ENCODE measurements at regions not wholly inside any gene's neighbourhood (a gene's known extent, or its start where the extent isn't known, plus 50 kb on each side); places are given as distances from the start of the nearest gene placed in this dataset.

GRCh38 chr6:90350689-90351554, 54.3 kb upstream of the BACH2 start:
- Histone ChIP-seq H3K27ac (no peak overlapping the region), H3K27me3 (replicated peaks) (peaks cover 2% of the 10 kb centered on the region), H3K36me3 (replicated peaks) (no peaks in the 10 kb centered on the region), H3K4me3 (ENCODE audit: low read depth, low read length) (no peak overlapping the region)
- no peak for DNase-seq
- TF ChIP-seq CTCF (IDR thresholded peaks at IDR 0.05; ENCODE audit: low read depth, low read length, missing control alignments): no peak
- in situ Hi-C loops (cut with HindIII; ENCODE audit: low pct_ligation_motif_present, low sequenced_read_pairs): no loop called here

DNA sequence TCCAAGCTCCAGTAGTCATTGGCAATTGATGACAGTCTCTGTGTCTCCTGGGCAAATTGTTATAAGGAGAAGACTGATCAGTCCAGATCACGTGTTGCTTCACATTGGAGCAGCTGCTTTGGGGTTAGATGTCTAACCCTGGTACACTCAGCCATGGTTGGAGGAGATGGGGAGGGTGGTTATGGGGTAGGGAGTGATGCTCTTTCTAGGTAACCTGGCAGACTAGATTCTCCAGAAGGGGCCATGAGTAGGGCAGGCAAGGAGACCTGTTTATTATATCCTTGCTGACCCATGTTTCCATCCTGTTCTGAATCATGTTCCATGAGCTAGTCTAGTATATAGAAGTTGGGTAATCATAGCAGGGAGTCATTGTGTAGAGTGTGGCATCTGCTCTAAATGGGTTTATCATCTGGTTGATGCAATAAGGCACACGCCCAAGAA, 50.8 kb upstream of the BACH2 start:
- no peak for DNase-seq
- Histone ChIP-seq H3K27me3 (replicated peaks) (peaks cover 6% of the 10 kb centered on the region), H3K36me3 (replicated peaks) (no peaks in the 10 kb centered on the region), H3K27ac (no peak overlapping the region), H3K4me3 (ENCODE audit: low read depth, low read length) (no peak overlapping the region)
- in situ Hi-C loops (cut with HindIII; ENCODE audit: low pct_ligation_motif_present, low sequenced_read_pairs): no loop called here
- no peak for TF ChIP-seq CTCF (IDR thresholded peaks at IDR 0.05; ENCODE audit: low read depth, low read length, missing control alignments)

GRCh38 chr6:90346729-90347128, 50.1 kb upstream of the BACH2 start:
- Histone ChIP-seq H3K4me3 (ENCODE audit: low read depth, low read length) (no peak overlapping the region), H3K27me3 (replicated peaks) (peaks cover 6% of the 10 kb centered on the region), H3K27ac (no peak overlapping the region), H3K36me3 (replicated peaks) (no peaks in the 10 kb centered on the region)
- no peak for TF ChIP-seq CTCF (IDR thresholded peaks at IDR 0.05; ENCODE audit: low read depth, low read length, missing control alignments)
- DNase-seq: no peak
- in situ Hi-C loops (cut with HindIII; ENCODE audit: low pct_ligation_motif_present, low sequenced_read_pairs): no loop called here
